GM10266 (cell line): ENCODE measurements at regions not wholly inside any gene's neighbourhood (a gene's known extent, or its start where the extent isn't known, plus 50 kb on each side); places are given as distances from the start of the nearest gene placed in this dataset.

Experiments used
- DNase-seq: peaks from one replicate; pipeline ENCODE4 v3.0.0; 2012; ENCODE audit errors: extremely low spot score
- CTCF ChIP-seq: IDR thresholded peaks from 2 replicates; pipeline ENCODE4 v1.5.1; 2012; ENCODE audit warnings: mild to moderate bottlenecking, low read depth; ENCODE audit not compliant: control insufficient read depth, insufficient read depth; ENCODE audit errors: missing control alignments

GRCh38 chr5:93092349-93093105 is 488.5 kb downstream of the NR2F1-AS1 start:
- no peak for DNase-seq
- TF ChIP-seq CTCF, result peak; percentile 16

GRCh38 chr5:93090698-93091097 is 490.3 kb downstream of the NR2F1-AS1 start:
- TF ChIP-seq CTCF, result no peak
- DNase-seq, result no peak

- no peak for TF ChIP-seq CTCF
These were observed 492.2 kb downstream of the NR2F1-AS1 start for GRCh38 chr5:93088592-93089389.

GRCh38 chr5:93087326-93087725 is 493.7 kb downstream of the NR2F1-AS1 start:
- DNase-seq, result no peak
- TF ChIP-seq CTCF, result no peak

More at GRCh38 chr5:93088592-93089389, 492.2 kb downstream of the NR2F1-AS1 start:
- no peak for DNase-seq

- no peak for DNase-seq
- no peak for TF ChIP-seq CTCF
These were observed 498.0 kb downstream of the NR2F1-AS1 start for GRCh38 chr5:93082981-93083380.

- no peak for TF ChIP-seq CTCF
- DNase-seq, result no peak
These were observed 502.0 kb downstream of the NR2F1-AS1 start for GRCh38 chr5:93079046-93079445.
